GM12878 (cell line): ENCODE measurements at regions not wholly inside any gene's neighbourhood (a gene's known extent, or its start where the extent isn't known, plus 50 kb on each side); places are given as distances from the start of the nearest gene placed in this dataset.

ENCODE experiments used
- CHD2 ChIP-seq: IDR thresholded peaks from 2 replicates; pipeline ENCODE4 v1.6.1; 2011; ENCODE audit warnings: low read depth, low read length, improper control_type of control experiment, borderline replicate concordance
- FOXM1 ChIP-seq: IDR thresholded peaks from 2 replicates; pipeline ENCODE4 v1.6.1; 2012; ENCODE audit warnings: low read depth, mild to moderate bottlenecking, inconsistent platforms, low read length, moderate library complexity
- NR2C1 ChIP-seq: fragments of 450-650 bp; IDR thresholded peaks from 2 replicates; pipeline ENCODE4 v1.6.1; 2017; ENCODE audit warnings: antibody characterized with exemption, mild to moderate bottlenecking, moderate library complexity
- POLR2A ChIP-seq: IDR thresholded peaks from 2 replicates; pipeline ENCODE4 v1.6.1; 2011; ENCODE audit warnings: low read depth, mild to moderate bottlenecking, low read length
- POU2F2 ChIP-seq: IDR thresholded peaks from 3 replicates; pipeline ENCODE4 v1.6.1; 2011; ENCODE audit warnings: low read depth, mild to moderate bottlenecking, low read length, borderline replicate concordance
- RCOR1 ChIP-seq: conservative IDR thresholded peaks from 2 replicates; pipeline ENCODE4 v1.6.1; 2012; ENCODE audit warnings: low read depth, low read length, improper control_type of control experiment
- SIN3A ChIP-seq: IDR thresholded peaks from 2 replicates; pipeline ENCODE4 v1.6.1; 2012; ENCODE audit warnings: low read depth, low read length, improper control_type of control experiment
- SMC3 ChIP-seq: IDR thresholded peaks from 2 replicates; pipeline ENCODE4 v1.6.1; 2011; ENCODE audit warnings: low read length, improper control_type of control experiment, borderline replicate concordance
- YY1 ChIP-seq: IDR thresholded peaks from 2 replicates; pipeline ENCODE4 v1.6.1; 2011; ENCODE audit warnings: low read depth, mild to moderate bottlenecking, low read length
- TF ChIP-seq, protein P1 (sequence below), 3 experiments: IDR thresholded peaks in 2 of 3; conservative IDR thresholded peaks in 1 of 3; 2 replicates each; pipeline ENCODE4 v1.5.1; 2011; ENCODE audit warnings: low read depth in 3 of 3, low read length in 3 of 3, mild to moderate bottlenecking in 3 of 3, control low read depth in 2 of 3, moderate library complexity in 2 of 3, inconsistent platforms in 1 of 3, mixed read lengths in 1 of 3; ENCODE audit not compliant: control insufficient read depth in 2 of 3, insufficient read depth in 1 of 3; ENCODE audit errors: extremely low read depth in 1 of 3

DNA sequence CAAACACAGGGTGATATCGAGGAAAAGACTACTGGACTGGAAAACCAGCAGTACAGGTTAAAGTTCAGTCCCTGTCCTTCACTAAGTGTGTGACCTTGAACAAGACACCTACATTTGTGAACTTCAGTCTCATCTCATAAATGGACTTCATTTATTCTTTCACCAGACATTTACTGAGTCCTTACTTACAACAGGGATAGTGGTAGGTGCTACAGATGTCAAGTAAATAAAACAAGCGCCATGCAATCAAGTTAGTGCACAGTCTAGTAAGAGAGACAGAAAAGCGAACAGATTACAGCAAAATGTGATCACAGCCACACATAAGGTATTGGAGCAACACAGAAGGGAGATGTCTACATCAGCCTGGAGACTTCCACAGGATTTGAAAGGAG lies 413.2 kb downstream of the ACTL7B start:
- TF ChIP-seq FOXM1: no peak
- TF ChIP-seq, protein P1, sequence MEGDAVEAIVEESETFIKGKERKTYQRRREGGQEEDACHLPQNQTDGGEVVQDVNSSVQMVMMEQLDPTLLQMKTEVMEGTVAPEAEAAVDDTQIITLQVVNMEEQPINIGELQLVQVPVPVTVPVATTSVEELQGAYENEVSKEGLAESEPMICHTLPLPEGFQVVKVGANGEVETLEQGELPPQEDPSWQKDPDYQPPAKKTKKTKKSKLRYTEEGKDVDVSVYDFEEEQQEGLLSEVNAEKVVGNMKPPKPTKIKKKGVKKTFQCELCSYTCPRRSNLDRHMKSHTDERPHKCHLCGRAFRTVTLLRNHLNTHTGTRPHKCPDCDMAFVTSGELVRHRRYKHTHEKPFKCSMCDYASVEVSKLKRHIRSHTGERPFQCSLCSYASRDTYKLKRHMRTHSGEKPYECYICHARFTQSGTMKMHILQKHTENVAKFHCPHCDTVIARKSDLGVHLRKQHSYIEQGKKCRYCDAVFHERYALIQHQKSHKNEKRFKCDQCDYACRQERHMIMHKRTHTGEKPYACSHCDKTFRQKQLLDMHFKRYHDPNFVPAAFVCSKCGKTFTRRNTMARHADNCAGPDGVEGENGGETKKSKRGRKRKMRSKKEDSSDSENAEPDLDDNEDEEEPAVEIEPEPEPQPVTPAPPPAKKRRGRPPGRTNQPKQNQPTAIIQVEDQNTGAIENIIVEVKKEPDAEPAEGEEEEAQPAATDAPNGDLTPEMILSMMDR (IDR thresholded peaks at IDR 0.05 in 2 of 3, conservative IDR thresholded peaks at IDR 0.05 in 1 of 3; ENCODE audit: control insufficient read depth in 2 of 3, extremely low read depth in 1 of 3, insufficient read depth in 1 of 3, low read depth in 3 of 3, low read length in 3 of 3): no peak
- no peak for TF ChIP-seq POU2F2
- no peak for TF ChIP-seq YY1
- no peak for TF ChIP-seq NR2C1
- TF ChIP-seq CHD2: no peak
- TF ChIP-seq POLR2A: no peak
- no peak for TF ChIP-seq RCOR1
- no peak for TF ChIP-seq SMC3
- no peak for TF ChIP-seq SIN3A
